Heart left ventricle (tissue), 16 donors: ENCODE measurements at regions not wholly inside any gene's neighbourhood (a gene's known extent, or its start where the extent isn't known, plus 50 kb on each side); places are given as distances from the start of the nearest gene placed in this dataset.

Experiments used
- ATAC-seq, 4 donors: fragments of 200-7000 bp; cut with Tn5 transposase; one replicate each; pipeline ENCODE4 v1.9.1; 2020 to 2022; ENCODE audit warnings: moderate library complexity in 4 of 4, mild to moderate bottlenecking in 3 of 4, moderate number of reproducible peaks in 1 of 4
- DNase-seq, 5 donors: peaks; one replicate each; pipeline ENCODE4 v3.0.0-alpha.2; 2020
- H3K27ac ChIP-seq, 12 donors: fragments of 200-600 bp; sonication (generic) in 4 of 12; one replicate each; pipeline versions ENCODE4 v1.5.0 to v1.8.0; 2016 to 2022; ENCODE audit warnings: mild to moderate bottlenecking in 2 of 12
- H3K27me3 ChIP-seq, 9 donors: fragments of 200-600 bp; sonication (generic) in 2 of 9; one replicate each; pipeline versions ENCODE4 v1.5.1 to v1.8.0; 2016 to 2022; ENCODE audit warnings: mild to moderate bottlenecking in 3 of 9
- H3K36me3 ChIP-seq, 9 donors: fragments of 200-600 bp; sonication (generic) in 2 of 9; one replicate each; pipeline versions ENCODE4 v1.5.0 to v1.8.0; 2018 to 2022; ENCODE audit warnings: mild to moderate bottlenecking in 2 of 9
- H3K4me1 ChIP-seq, 12 donors: fragments of 200-600 bp; sonication (generic) in 4 of 12; one replicate each; pipeline versions ENCODE4 v1.5.0 to v1.8.0; 2016 to 2022; ENCODE audit warnings: mild to moderate bottlenecking in 3 of 12
- H3K4me3 ChIP-seq, 12 donors: fragments of 200-600 bp; sonication (generic) in 4 of 12; one replicate each; pipeline versions ENCODE4 v1.5.0 to v1.8.0; 2017 to 2022; ENCODE audit warnings: mild to moderate bottlenecking in 9 of 12, moderate library complexity in 4 of 12
- H3K9me3 ChIP-seq, 12 donors: fragments of 200-600 bp; sonication (generic) in 4 of 12; one replicate each; pipeline versions ENCODE4 v1.5.0 to v1.8.0; 2016 to 2022; ENCODE audit warnings: mild to moderate bottlenecking in 1 of 12
- CTCF ChIP-seq, 12 donors: fragments of 200-600 bp; sonication (generic) in 4 of 12; IDR thresholded peaks; one replicate each; pipeline versions ENCODE4 v1.5.0 to v1.8.0; 2018 to 2022; ENCODE audit warnings: antibody characterized with exemption in 12 of 12, mild to moderate bottlenecking in 5 of 12
- POLR2A ChIP-seq, 2 donors: fragments of 450-650 bp; IDR thresholded peaks; one replicate each; pipeline ENCODE4 v1.6.1; 2017; ENCODE audit warnings: antibody characterized with exemption in 2 of 2, mild to moderate bottlenecking in 2 of 2, moderate library complexity in 2 of 2
- WGBS, 4 donors: extraction: QIAGEN DNeasy Blood & Tissue Kit in 2 of 4; methylation state at CpG; one replicate each; pipeline versions ENCODE4 v1.1.5 to v1.1.7; 2013 to 2018; 5-methylcytosine and 5-hydroxymethylcytosine counted together
- intact Hi-C, 10 donors: fragments of 100-400 bp; cut with DNase I; formaldehyde crosslinking; loops; one replicate each; pipeline versions ENCODE4 v1.11.1 to v1.14.2; 2022
- donor health status: ischemic (EF 13 %, LVEDD 7.1; RV severe dilation, severe dysfunction).
- donor health status: healthy with polysubstance abuse.
- donor health status: DM: no; HTN: yes; CAD: no.
- donor health status: DM: no; HTN: no; CAD: no.
- donor health status: ischemic (EF 25% LVEDD 6.9; RV normal size, moderate dysfunction).
- donor health status: ischemic (EF 25% LVEDD 5.7; RV mildly dilated, moderate dysfunction).
- donor health status: healthy.
- donor health status: DM: yes; HTN: yes; CAD: no.
- donor health status: ischemic (EF 35%, LVEDD 5.7; RV mildly dilated, moderate dysfunction).
- donor health status: nonischemic (EF 11% LVEDD 7.7; RV severe dilation, severe dysfunction).
- donor health status: DM: yes; HTN: yes; CAD: no.
- donor health status: PGD.
- donor health status: ischemic (EF 29% LVEDD 5.4; RV normal size, mild dysfunction).
- donor health status: nonischemic (EF 23%, LVEDD 6.1; RV moderate dilation, normal function).

- Histone ChIP-seq H3K27ac (no peak overlapping the region), H3K9me3 (no peaks in the 10 kb centered on the region), H3K27me3 (no peaks in the 10 kb centered on the region), H3K4me3 (no peak overlapping the region), H3K4me1 (no peaks in the 10 kb centered on the region), H3K36me3 (no peaks in the 10 kb centered on the region)
- no peak for TF ChIP-seq CTCF (IDR thresholded peaks at IDR 0.05)
- no peak for TF ChIP-seq POLR2A (IDR thresholded peaks at IDR 0.05)
- DNase-seq (no peak), ATAC-seq (no peak)
- WGBS, 4 donors, result 63 to 66% (median 64%) methylated on average over 2 of the region's 2 CpGs
- intact Hi-C loops, result no loop called here
These were observed 1526.2 kb downstream of the RPA4 start for GRCh38 chrX:98409867-98410266.

GRCh38 chrX:98412058-98412457, 1528.3 kb downstream of the RPA4 start:
- no peak for TF ChIP-seq CTCF (IDR thresholded peaks at IDR 0.05)
- TF ChIP-seq POLR2A (IDR thresholded peaks at IDR 0.05), result no peak
- no peak overlapping the region for H3K4me3 ChIP-seq
- 53 to 72% (median 67%) methylated on average over 1 of the region's 1 CpG for WGBS, 4 donors

DNA sequence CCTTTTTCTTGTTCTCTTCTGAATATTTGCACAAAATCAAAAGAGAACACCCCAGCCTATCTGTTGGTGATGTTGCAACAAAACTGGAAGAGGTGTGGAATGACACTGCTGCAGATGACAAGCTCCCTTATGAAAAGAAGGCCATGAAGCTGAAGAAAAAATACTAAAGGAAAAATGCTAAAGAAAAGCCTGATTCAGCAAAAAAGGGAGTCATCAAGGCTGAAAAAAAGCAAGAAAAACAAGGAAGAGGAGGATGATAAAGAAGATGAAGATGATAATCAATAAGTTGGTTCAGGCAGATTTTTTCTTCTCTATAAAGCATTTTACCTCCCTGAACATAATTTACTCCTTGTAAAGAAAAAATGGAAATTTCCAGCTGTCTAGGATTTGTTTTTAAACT, 1538.8 kb downstream of the RPA4 start:
- H3K4me3 ChIP-seq, result no peak overlapping the region
- DNase-seq (no peak), ATAC-seq (no peak)
- no peak overlapping the region for H3K27ac ChIP-seq
- no peaks in the 10 kb centered on the region for H3K36me3 ChIP-seq
- H3K4me1 ChIP-seq, result no peaks in the 10 kb centered on the region
- no peak for TF ChIP-seq POLR2A (IDR thresholded peaks at IDR 0.05)
- TF ChIP-seq CTCF (IDR thresholded peaks at IDR 0.05), result no peak
- no peaks in the 10 kb centered on the region for H3K9me3 ChIP-seq
- H3K27me3 ChIP-seq, result no peaks in the 10 kb centered on the region
- intact Hi-C loops, result no loop called here

More at GRCh38 chrX:98412058-98412457, 1528.3 kb downstream of the RPA4 start:
- intact Hi-C loops, result no loop called here
- Histone ChIP-seq H3K27ac (no peak overlapping the region), H3K4me1 (no peaks in the 10 kb centered on the region), H3K27me3 (no peaks in the 10 kb centered on the region), H3K36me3 (no peaks in the 10 kb centered on the region), H3K9me3 (no peaks in the 10 kb centered on the region)
- ATAC-seq (no peak), DNase-seq (no peak)

DNA sequence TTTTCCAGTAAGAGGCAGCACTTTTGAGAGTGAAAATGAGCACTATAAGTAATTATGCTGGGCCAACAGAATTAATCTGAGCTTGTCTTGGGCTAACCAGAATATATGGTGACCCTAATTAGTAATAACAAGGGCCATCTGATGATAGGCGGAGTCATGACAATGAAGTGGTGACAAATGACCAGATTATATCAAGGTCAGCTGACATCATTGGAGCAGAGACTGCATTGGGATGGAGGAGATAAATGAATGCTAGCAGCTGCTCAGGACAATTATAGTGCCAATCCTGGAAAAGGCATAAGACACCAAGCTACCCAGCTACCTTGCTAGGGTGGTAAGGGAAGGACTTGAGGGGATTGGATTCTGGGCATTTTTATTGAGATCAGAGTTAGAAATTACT, 1548.7 kb downstream of the RPA4 start:
- Histone ChIP-seq H3K9me3 (no peaks in the 10 kb centered on the region), H3K36me3 (no peaks in the 10 kb centered on the region), H3K4me3 (no peak overlapping the region), H3K27ac (no peak overlapping the region), H3K27me3 (no peaks in the 10 kb centered on the region), H3K4me1 (no peaks in the 10 kb centered on the region)
- WGBS, 4 donors, result 83 to 100% (median 90%) methylated on average over 1 of the region's 1 CpG
- DNase-seq, result no peak
- TF ChIP-seq CTCF (IDR thresholded peaks at IDR 0.05), result no peak
- no peak for TF ChIP-seq POLR2A (IDR thresholded peaks at IDR 0.05)
- no peak for ATAC-seq
- intact Hi-C loops, result no loop called here
